SIG-M5 treated with dmso at 0.1 percent for 504 hours (cell line): ENCODE measurements at regions not wholly inside any gene's neighbourhood (a gene's known extent, or its start where the extent isn't known, plus 50 kb on each side); places are given as distances from the start of the nearest gene placed in this dataset.

Experiments used
- DNase-seq: peaks from one replicate; lab custom pipeline; 2025; ENCODE audit not compliant: unreplicated experiment; lab: John Stamatoyannopoulos, UW

DNA sequence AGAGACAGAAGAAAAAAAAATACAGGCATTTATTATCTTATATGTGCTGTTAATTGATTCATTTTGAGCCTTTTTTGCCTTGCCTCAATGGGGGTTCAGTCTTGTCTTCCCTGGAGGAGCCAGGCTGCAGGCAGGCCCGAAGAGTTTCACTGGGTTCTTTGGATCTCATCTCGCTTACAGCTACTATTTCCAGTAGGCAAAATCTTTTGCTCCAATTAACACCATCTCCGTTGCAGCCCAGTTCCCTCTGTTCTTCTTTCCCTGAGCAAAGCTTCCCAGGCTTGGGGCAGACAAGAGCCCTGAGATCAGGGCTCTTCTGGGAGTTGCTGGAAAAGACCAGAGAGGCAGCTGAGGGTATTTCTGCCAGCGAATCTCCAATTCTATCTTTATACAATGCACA is 168.8 kb upstream of the CELF4 start:
- no peak for DNase-seq

- no peak for DNase-seq
Measured at GRCh38 chr18:37729716-37730115, 164.1 kb upstream of the CELF4 start.

GRCh38 chr18:37724206-37724605 is 158.6 kb upstream of the CELF4 start:
- no peak for DNase-seq

- no peak for DNase-seq
Measured at GRCh38 chr18:37721544-37722522, 156.2 kb upstream of the CELF4 start.

DNA sequence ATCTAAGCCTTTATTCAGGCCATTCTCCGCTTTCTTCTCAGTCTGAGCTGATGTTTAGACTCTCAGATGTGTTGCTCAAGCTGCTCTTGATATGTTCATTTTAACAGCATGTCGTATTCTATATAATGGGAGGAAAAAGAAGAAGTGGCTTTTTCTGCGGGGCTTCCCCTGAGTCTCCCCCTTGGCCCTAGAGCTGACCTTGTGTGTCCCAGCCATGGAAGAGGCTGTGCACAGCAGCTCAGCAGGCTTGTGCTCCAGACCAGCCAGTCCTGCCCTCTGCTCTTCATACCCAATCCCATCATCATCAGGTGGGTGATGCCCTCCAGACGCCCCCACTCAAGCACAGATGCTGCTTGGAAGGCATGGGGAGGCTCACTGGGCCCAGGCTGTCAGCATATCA is 155.1 kb upstream of the CELF4 start:
- DNase-seq = no peak

DNA sequence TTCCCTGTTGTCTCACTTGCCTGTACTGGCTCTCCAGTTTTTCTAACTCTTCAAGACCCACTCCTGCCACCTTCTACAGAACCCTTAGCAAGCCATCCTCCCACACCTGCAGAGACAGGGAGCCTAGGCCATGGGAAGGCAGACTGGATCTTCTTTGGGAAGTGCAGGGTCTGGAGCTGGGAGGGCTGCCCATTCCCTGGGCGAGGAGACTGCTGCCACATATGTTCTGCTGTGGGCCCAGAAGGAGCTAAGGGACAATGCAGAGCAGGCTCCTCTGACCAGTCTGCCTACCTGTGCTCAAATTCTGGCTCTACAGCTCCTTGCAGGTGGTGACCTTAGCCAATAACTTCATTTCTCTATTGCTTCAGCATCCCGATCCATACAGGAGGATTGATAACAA is 152.1 kb upstream of the CELF4 start:
- DNase-seq = no peak

- no peak for DNase-seq
Measured at GRCh38 chr18:37717098-37717497, 151.5 kb upstream of the CELF4 start.

- DNase-seq = no peak
Measured at GRCh38 chr18:37716106-37716735, 150.6 kb upstream of the CELF4 start.

DNA sequence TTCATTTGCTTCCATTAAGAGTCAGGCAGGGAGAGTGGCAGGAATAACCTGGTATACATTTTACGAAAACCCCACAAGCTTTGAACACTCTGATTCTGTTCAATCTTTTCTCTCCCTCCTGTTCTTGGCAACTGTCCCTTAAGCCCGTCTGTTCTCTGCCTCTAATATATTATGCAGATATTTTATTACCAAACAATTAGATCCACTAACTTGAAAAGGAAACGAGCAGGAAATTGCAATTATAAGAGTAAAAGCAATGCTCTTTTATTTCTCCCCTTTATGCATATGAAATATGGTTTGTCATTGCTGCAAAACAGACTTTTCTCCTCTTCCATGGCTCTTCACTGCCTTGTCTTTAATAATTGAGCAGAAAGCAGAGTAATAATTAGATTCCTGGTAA is 149.1 kb upstream of the CELF4 start:
- DNase-seq = no peak

GRCh38 chr18:37712776-37713175 is 147.2 kb upstream of the CELF4 start:
- DNase-seq = no peak

- DNase-seq = no peak
Measured at GRCh38 chr18:37711766-37712505, 146.3 kb upstream of the CELF4 start.

DNA sequence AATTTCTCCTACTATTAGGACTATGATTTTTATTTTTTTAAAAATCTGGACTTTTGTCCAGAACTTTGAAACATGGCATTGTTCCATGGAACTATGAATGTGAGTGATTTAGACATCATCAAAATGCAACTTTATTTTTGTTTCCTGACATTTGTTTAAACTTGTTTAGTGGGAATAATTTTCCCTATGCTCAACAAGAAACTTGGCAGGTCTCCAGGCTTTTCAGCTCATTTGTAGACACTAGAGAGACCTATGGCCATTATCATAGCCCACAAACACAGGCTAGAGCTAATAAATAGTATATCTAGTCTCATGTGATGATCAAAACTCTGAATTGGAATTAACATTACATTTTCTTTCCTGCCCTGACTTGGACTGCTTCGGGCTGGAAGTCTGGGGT is 145.1 kb upstream of the CELF4 start:
- no peak for DNase-seq

DNA sequence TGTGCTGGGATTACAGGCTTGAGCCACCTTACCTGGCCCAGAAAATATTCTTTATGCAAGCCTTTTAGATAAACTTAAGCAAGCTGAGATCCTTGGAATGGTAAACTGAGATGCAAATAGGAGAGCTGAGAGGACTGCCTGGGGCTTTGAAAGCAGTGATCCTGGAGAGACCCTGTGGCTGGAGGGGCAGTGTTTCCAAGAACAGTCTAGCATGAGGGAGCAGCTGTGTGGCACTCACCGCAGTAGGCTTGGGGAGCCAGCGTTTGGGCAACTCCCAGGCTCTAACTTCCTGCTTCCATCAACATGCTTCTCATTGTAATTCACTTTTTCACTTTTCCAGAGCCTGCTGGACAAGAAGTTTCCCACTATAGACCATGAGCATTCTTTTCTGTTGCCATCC is 144.1 kb upstream of the CELF4 start:
- no peak for DNase-seq

GRCh38 chr18:37705016-37705415 is 139.4 kb upstream of the CELF4 start:
- DNase-seq = no peak

DNA sequence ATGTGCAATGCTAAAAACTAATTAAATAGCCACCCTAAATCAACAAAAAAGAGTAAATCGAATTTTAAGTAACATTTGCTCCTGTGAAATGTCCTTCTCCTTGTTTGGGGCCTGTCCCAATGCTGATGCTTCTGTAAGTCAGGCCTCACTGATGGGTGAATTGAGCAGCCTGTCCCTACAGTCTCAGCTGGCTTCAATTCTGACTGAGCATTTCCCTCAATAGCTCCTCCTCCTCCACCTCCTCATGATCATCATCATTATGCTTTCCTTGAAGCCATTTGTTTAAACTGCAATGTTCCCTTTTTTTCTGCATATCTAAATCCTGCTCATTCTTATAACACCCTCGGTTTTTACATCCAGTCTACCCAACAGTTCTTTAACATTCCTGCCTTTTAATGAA is 137.2 kb upstream of the CELF4 start:
- DNase-seq = no peak

- peak; percentile 33 for DNase-seq
Measured at GRCh38 chr18:37701967-37702366, 136.4 kb upstream of the CELF4 start.

GRCh38 chr18:37698508-37699040 is 133.0 kb upstream of the CELF4 start:
- no peak for DNase-seq

GRCh38 chr18:37694516-37694915 is 128.9 kb upstream of the CELF4 start:
- no peak for DNase-seq

GRCh38 chr18:37691162-37691561 is 125.6 kb upstream of the CELF4 start:
- DNase-seq = no peak

DNA sequence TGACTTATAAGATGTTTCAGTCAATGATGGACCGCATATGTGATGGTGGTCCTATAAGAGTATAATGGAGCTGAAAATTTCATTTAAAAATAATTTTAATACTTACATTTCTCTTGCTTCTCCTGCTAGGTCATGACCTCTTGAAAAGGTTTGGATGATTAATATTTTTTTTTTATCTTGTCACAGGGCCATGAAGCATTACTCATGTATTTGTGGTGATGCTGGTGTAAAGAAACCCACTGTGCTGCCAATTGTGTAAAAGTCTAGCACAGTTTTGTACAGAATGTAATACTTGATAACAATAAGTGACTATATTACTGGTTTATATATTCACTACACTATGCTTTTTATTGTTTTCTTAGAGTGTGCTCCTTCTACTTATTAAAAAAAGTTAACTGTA is 124.2 kb upstream of the CELF4 start:
- DNase-seq = no peak

GRCh38 chr18:37684590-37684989 is 119.0 kb upstream of the CELF4 start:
- DNase-seq = no peak
